Ishikawa (cell line): ENCODE measurements at regions not wholly inside any gene's neighbourhood (a gene's known extent, or its start where the extent isn't known, plus 50 kb on each side); places are given as distances from the start of the nearest gene placed in this dataset.

Source experiments
- CEBPB ChIP-seq: IDR thresholded peaks from 2 replicates; pipeline ENCODE4 v1.6.1; 2012
- CREB1 ChIP-seq: IDR thresholded peaks from 2 replicates; pipeline ENCODE4 v1.6.1; 2012; ENCODE audit warnings: low read depth
- EGR1 ChIP-seq: IDR thresholded peaks from 2 replicates; pipeline ENCODE4 v1.6.1; 2012
- EP300 ChIP-seq: IDR thresholded peaks from 2 replicates; pipeline ENCODE4 v1.6.1; 2012; ENCODE audit warnings: borderline replicate concordance
- FOXM1 ChIP-seq: IDR thresholded peaks from 2 replicates; pipeline ENCODE4 v1.6.1; 2012; ENCODE audit warnings: low read depth, borderline replicate concordance
- NFIC ChIP-seq: IDR thresholded peaks from 2 replicates; pipeline ENCODE4 v1.6.1; 2012
- RAD21 ChIP-seq: IDR thresholded peaks from 2 replicates; pipeline ENCODE4 v1.6.1; 2012; ENCODE audit warnings: low read depth
- TAF1 ChIP-seq: IDR thresholded peaks from 2 replicates; pipeline ENCODE4 v1.6.1; 2012; ENCODE audit warnings: low read depth, mild to moderate bottlenecking
- TCF12 ChIP-seq: IDR thresholded peaks from 2 replicates; pipeline ENCODE4 v1.6.1; 2012; ENCODE audit warnings: low read depth
- TEAD4 ChIP-seq: IDR thresholded peaks from 2 replicates; pipeline ENCODE4 v1.6.1; 2012
- ZBTB7A ChIP-seq: IDR thresholded peaks from 2 replicates; pipeline ENCODE4 v1.6.1; 2012; ENCODE audit warnings: low read depth
- TF ChIP-seq, protein P1 (sequence below): IDR thresholded peaks from 2 replicates; pipeline ENCODE4 v1.6.1; 2012
- TF ChIP-seq, protein P2 (sequence below): IDR thresholded peaks from 2 replicates; pipeline ENCODE4 v1.6.1; 2012
- TF ChIP-seq, protein P3 (sequence below): IDR thresholded peaks from 2 replicates; pipeline ENCODE4 v1.6.1; 2012; ENCODE audit warnings: low read depth, mild to moderate bottlenecking

DNA sequence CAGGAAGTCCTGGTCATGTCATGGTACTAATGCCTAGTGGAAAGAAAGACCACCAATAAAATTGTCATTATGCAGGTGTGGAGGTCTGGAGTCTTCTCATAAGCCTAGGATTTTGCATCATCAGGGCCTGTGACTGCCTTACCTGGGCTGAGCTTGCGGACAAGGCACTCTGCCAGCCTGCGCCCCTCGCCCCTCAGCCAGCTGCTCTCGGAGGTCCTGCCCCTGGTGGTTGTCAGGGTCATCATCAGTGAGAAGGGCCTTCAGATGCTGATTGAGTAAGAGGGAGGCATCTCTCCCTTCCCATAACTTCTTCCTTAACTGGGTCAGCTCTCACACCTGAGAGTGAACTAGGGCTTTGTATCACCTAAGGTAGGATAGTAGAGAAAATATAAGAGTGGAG is 132.8 kb downstream of the DCLK3 start:
- TF ChIP-seq TAF1 (no peak), FOXM1 (no peak), TEAD4 (no peak), NFIC (no peak), EGR1 (no peak), ZBTB7A (no peak)
- TF ChIP-seq, protein P1, sequence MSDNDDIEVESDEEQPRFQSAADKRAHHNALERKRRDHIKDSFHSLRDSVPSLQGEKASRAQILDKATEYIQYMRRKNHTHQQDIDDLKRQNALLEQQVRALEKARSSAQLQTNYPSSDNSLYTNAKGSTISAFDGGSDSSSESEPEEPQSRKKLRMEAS = no peak
- TF ChIP-seq, protein P2, sequence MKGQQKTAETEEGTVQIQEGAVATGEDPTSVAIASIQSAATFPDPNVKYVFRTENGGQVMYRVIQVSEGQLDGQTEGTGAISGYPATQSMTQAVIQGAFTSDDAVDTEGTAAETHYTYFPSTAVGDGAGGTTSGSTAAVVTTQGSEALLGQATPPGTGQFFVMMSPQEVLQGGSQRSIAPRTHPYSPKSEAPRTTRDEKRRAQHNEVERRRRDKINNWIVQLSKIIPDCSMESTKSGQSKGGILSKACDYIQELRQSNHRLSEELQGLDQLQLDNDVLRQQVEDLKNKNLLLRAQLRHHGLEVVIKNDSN = no peak
- TF ChIP-seq, protein P3, sequence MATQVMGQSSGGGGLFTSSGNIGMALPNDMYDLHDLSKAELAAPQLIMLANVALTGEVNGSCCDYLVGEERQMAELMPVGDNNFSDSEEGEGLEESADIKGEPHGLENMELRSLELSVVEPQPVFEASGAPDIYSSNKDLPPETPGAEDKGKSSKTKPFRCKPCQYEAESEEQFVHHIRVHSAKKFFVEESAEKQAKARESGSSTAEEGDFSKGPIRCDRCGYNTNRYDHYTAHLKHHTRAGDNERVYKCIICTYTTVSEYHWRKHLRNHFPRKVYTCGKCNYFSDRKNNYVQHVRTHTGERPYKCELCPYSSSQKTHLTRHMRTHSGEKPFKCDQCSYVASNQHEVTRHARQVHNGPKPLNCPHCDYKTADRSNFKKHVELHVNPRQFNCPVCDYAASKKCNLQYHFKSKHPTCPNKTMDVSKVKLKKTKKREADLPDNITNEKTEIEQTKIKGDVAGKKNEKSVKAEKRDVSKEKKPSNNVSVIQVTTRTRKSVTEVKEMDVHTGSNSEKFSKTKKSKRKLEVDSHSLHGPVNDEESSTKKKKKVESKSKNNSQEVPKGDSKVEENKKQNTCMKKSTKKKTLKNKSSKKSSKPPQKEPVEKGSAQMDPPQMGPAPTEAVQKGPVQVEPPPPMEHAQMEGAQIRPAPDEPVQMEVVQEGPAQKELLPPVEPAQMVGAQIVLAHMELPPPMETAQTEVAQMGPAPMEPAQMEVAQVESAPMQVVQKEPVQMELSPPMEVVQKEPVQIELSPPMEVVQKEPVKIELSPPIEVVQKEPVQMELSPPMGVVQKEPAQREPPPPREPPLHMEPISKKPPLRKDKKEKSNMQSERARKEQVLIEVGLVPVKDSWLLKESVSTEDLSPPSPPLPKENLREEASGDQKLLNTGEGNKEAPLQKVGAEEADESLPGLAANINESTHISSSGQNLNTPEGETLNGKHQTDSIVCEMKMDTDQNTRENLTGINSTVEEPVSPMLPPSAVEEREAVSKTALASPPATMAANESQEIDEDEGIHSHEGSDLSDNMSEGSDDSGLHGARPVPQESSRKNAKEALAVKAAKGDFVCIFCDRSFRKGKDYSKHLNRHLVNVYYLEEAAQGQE = no peak

DNA sequence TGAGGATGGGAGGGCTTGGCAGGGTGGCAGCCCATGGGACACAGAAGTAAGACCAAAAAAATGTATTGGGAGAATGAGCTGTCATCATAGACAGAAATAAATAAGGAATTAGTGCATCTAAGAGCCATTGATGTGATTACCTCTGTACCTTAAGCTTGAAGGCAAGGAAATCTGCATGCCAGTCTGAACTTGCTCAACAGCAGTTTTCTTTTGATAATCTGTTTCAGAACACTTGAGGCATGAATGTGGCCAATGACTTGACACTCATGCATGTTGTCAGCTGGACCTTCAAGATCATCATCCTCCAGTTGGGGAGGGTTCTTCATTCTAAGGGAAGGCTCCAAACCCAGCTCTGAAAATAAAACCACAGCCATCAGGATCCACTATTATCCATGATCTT is 148.5 kb downstream of the DCLK3 start:
- TF ChIP-seq CREB1 = no peak
- no peak for TF ChIP-seq TAF1
- TF ChIP-seq CEBPB = no peak
- TF ChIP-seq EP300 = no peak
- TF ChIP-seq, protein P3 = no peak
- no peak for TF ChIP-seq ZBTB7A
- no peak for TF ChIP-seq TCF12

DNA sequence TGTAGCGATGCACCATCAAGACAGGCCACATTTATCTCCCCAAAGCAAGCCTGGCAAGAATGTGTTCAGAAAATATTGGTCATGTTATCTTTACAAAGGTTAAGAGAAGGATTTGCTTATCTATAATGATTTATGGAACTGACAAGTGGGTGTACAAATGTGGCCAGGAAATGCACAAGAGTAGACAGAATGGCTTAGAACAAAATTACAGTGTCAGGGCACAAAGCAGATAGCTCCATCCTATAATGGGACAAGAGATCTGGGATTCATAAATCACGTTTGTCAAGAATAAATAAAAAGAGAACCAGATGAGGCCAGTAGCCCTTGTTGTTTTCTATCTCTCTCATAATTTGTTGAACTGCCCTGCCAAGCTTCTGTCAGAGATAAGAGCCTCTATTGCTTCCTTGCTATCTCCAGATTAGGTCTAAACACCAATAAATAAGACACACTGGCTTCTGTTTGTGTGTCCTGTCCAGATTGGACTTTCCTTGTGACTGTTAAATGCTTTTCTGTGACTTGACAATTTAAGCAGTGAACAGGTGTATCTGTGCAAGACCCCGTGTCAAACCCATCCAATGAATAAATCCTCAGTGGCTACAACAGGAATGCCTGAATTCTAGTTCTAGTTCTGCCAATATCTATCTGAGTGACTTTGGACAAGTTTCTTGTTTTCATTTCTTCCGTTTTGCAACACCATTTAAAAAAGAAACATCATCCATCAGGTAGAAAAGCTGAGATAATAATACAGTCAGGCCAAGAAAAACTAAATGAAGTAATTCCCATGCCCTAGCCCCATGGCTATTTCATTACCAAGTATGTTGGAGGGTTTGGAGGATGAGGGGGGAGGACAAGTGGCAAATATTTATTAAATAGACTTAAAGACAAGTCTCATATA is 157.2 kb downstream of the DCLK3 start:
- TF ChIP-seq FOXM1 (no peak), ZBTB7A (no peak), RAD21 (no peak), EP300 (no peak)
- TF ChIP-seq, protein P3 = no peak

DNA sequence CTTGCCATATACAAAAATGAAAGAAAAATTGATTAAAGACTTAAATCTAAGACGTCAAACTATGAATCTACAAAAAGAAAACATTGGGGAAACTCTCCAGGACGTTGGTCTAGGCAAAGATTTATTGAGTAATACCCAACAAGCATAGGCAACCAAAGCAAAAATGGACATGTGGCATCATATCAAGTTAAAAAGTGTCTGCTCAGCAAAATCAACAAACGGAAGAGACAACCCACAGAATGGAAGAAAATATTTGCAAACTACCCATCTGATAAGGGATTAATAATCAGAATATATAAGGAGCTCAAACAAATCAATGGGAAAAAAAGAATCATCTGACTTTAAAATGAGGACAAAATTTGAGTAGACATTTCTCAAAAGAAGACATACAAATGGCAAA is 160.9 kb downstream of the DCLK3 start:
- TF ChIP-seq, protein P3 = no peak
- no peak for TF ChIP-seq CEBPB
- TF ChIP-seq TCF12 = no peak
- no peak for TF ChIP-seq RAD21
- no peak for TF ChIP-seq ZBTB7A
- TF ChIP-seq TEAD4 = no peak
- no peak for TF ChIP-seq NFIC
